SU-DHL-6 (cell line): ENCODE measurements at regions not wholly inside any gene's neighbourhood (a gene's known extent, or its start where the extent isn't known, plus 50 kb on each side); places are given as distances from the start of the nearest gene placed in this dataset.
A peak's percentile ranks its signal among the peaks of the same experiment; 100 is the strongest.
"Not testable (repeated sequence)": the region's sequence is repeated elsewhere in the genome, so short reads cannot be mapped to it uniquely, and the experiment has no call there.

Experiments used
- H2AFZ ChIP-seq: fragments of 200-600 bp; sonication (generic); 2 replicates; pipeline ENCODE4 v1.6.1; 2014; ENCODE audit warnings: low read depth, mild to moderate bottlenecking, moderate library complexity, mixed read lengths, antibody characterized with exemption, low read length; ENCODE audit not compliant: severe bottlenecking
- H3F3A ChIP-seq: fragments of 200-600 bp; shearing (Covaris generic); 2 replicates; pipeline ENCODE4 v1.6.0; 2016; ENCODE audit warnings: antibody characterized with exemption, mild to moderate bottlenecking; ENCODE audit not compliant: insufficient read depth
- H3K27ac ChIP-seq: fragments of 200-600 bp; sonication (generic); 2 replicates; pipeline ENCODE4 v1.5.1; 2016; ENCODE audit warnings: low read depth, mild to moderate bottlenecking, low read length, moderate library complexity, mixed read lengths
- H3K27me3 ChIP-seq: fragments of 200-600 bp; sonication (generic), shearing (Covaris generic); 2 replicates; pipeline ENCODE4 v1.6.0; 2014; ENCODE audit warnings: mild to moderate bottlenecking, low read length
- H3K36me3 ChIP-seq: fragments of 200-600 bp; sonication (generic); 2 replicates; pipeline ENCODE4 v1.6.1; 2014; ENCODE audit warnings: mild to moderate bottlenecking, low read length, mixed read lengths
- H3K4me2 ChIP-seq: fragments of 300-600, 200-600 bp; shearing (Covaris generic), sonication (generic); 2 replicates; pipeline ENCODE4 v1.6.0; 2014; ENCODE audit warnings: low read length, low read depth, mild to moderate bottlenecking; ENCODE audit not compliant: poor library complexity, severe bottlenecking
- H3K4me3 ChIP-seq: fragments of 200-600 bp; sonication (generic); 2 replicates; pipeline ENCODE4 v1.5.1; 2014; ENCODE audit warnings: antibody characterized with exemption, low read length, mild to moderate bottlenecking, mixed read lengths; ENCODE audit not compliant: insufficient read depth, poor library complexity, severe bottlenecking
- H3K79me2 ChIP-seq: fragments of 200-600 bp; sonication (generic); 2 replicates; pipeline ENCODE4 v1.6.1; 2014; ENCODE audit warnings: mild to moderate bottlenecking, low read length, moderate library complexity; ENCODE audit not compliant: insufficient read depth
- H3K9ac ChIP-seq: fragments of 200-600 bp; sonication (generic); 2 replicates; pipeline ENCODE4 v1.7.0; 2014; ENCODE audit warnings: mild to moderate bottlenecking, low read length
- H3K9me2 ChIP-seq: fragments of 200-600 bp; sonication (generic); replicated peaks from 2 replicates; pipeline ENCODE4 v1.6.1; 2014; ENCODE audit warnings: low read length; ENCODE audit not compliant: insufficient read depth
- H3K9me3 ChIP-seq: fragments of 200-600 bp; sonication (generic); 2 replicates; pipeline ENCODE4 v1.6.1; 2014; ENCODE audit warnings: low read length, mixed read lengths; ENCODE audit not compliant: insufficient read depth
- H4K20me1 ChIP-seq: fragments of 200-600 bp; sonication (generic); 2 replicates; pipeline ENCODE4 v1.6.1; 2014; ENCODE audit warnings: low read depth, mild to moderate bottlenecking, antibody characterized with exemption, low read length, moderate library complexity, mixed read lengths
- EZH2phosphoT487 ChIP-seq: fragments of 200-600 bp; sonication (generic), shearing (Covaris generic); conservative IDR thresholded peaks from 2 replicates; pipeline ENCODE4 v1.6.1; 2018; ENCODE audit warnings: mild to moderate bottlenecking, antibody characterized with exemption, low read length, moderate library complexity, mixed read lengths
- TF ChIP-seq, protein P1 (sequence below): fragments of 200-600 bp; sonication (generic); IDR thresholded peaks from one replicate; pipeline ENCODE4 v1.5.1; 2017; ENCODE audit warnings: antibody characterized with exemption, mild to moderate bottlenecking, low read length, moderate library complexity; ENCODE audit not compliant: insufficient read depth, poor library complexity, severe bottlenecking

DNA sequence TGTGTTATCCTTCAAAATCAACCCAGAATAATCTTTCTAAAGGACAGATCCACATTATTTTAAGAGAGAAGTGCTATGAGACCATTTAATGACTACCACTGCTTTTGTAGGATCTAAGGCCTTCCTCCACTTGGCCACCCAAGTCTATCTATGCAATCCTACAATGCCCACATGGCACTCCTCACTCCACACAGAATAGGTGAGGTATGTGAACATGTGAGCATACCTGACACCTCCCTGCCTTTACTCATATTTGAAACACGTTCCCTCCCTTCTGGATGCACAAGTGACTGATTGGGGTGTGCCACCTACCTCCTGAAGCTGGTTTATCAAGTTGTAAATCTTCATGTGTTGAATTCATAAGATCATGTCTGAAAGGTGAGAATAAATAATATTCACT, 147.5 kb upstream of the KCTD7 start:
- H3K27me3 ChIP-seq, H4K20me1 ChIP-seq, H3F3A ChIP-seq, H3K9me2 ChIP-seq, H3K4me3 ChIP-seq, H3K9ac ChIP-seq, H3K9me3 ChIP-seq, H3K79me2 ChIP-seq, H3K4me2 ChIP-seq, H3K27ac ChIP-seq, H3K36me3 ChIP-seq, H2AFZ ChIP-seq: not testable (repeated sequence)

DNA sequence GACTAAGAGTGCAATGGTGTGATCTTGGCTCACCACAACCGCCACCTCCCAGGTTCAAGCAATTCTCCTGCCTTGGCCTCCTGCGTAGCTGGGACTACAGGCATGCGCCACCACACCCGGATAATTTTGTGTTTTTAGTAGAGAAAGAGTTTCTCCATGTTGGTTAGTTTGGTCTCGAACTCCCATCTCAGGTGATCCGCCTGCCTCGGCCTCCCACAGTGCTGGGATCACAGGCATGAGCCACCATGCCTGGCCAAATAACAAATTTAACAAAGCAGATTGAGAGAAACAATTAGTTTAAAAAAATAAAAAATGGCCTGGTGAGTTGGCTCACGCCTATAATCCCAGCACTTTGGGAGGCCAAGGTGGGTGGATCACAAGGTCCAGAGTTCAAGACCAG, 139.6 kb upstream of the KCTD7 start:
- H3K4me3 ChIP-seq, H2AFZ ChIP-seq, H4K20me1 ChIP-seq, H3K79me2 ChIP-seq, H3K27ac ChIP-seq, H3F3A ChIP-seq, H3K36me3 ChIP-seq, H3K9me3 ChIP-seq, H3K4me2 ChIP-seq, H3K9me2 ChIP-seq, H3K9ac ChIP-seq, H3K27me3 ChIP-seq: not testable (repeated sequence)

DNA sequence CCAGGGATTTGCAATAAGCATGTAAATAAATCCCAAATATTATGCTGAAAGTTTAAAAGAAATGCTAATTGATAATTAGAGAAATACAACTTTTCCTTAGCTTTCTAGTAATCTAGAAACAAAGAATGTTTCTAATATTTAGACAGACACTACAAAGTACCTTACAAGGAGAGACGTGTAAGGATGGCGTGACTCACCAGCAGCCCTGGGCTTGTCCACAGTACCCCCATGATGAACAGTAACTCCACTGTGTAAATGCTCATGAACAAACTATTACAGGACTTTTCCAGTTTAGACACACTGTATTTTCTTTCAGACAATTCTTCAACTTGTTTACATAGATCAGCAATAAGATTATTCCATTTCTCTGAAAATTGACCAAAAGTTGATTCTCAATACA, 138.9 kb upstream of the KCTD7 start:
- H3K27ac ChIP-seq, H3K27me3 ChIP-seq, H2AFZ ChIP-seq, H3K4me2 ChIP-seq, H3K79me2 ChIP-seq, H3K4me3 ChIP-seq, H3F3A ChIP-seq, H3K9me2 ChIP-seq, H3K36me3 ChIP-seq, H4K20me1 ChIP-seq, H3K9me3 ChIP-seq, H3K9ac ChIP-seq: not testable (repeated sequence)

DNA sequence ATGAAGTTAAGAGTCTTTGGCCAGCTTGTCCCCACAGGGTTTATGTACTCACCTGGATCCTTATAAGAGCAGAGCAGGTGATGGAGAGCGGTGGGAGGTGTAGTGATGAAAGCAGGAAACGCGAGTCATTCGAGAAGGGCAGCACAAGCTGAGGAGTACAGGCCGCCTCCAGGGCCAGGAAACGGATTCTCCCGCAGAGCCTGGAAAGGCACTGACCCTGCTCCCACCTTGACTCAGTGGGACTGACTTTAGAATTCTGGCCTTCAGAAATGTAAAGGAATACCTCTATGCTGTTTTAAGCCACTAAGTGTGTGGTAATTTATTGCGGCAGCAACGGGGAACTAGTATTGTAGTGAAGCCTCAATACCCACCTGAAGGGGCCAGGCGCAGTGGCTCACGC, 137.7 kb upstream of the KCTD7 start:
- H3K27ac ChIP-seq, H3K9me3 ChIP-seq, H4K20me1 ChIP-seq, H3K27me3 ChIP-seq, H3K4me2 ChIP-seq, H3K36me3 ChIP-seq, H3K79me2 ChIP-seq, H3K9me2 ChIP-seq, H3F3A ChIP-seq, H3K4me3 ChIP-seq, H3K9ac ChIP-seq, H2AFZ ChIP-seq: not testable (repeated sequence)

DNA sequence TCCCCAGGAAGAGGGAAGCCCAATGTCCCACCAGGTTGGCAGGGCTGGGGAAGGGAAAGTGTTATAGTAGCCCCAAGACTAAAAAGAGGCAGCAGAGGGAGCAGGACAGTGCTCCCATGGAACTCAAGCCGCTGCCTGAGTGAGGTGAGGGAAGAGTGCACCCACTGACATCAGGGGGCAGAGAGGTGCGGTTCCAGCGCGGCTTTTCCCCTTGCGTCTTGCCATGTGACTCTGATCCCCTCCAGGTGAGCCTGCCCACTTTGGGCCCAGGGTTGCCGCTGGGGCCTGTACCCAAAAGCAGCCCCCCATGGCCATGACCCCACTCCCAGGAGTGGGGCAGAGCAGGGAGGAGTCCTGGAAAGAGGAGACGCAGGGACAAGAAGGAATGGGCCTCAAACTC, 136.3 kb upstream of the KCTD7 start:
- not testable (repeated sequence) for H3K36me3 ChIP-seq, H3K27me3 ChIP-seq, H4K20me1 ChIP-seq, H3K9me2 ChIP-seq, H3K9me3 ChIP-seq, H3K79me2 ChIP-seq, H3K9ac ChIP-seq, H3F3A ChIP-seq, H3K27ac ChIP-seq
- H2AFZ ChIP-seq = peak overlapping the region; percentile 77
- peak overlapping the region; percentile 60 for H3K4me3 ChIP-seq
- H3K4me2 ChIP-seq = peak overlapping the region; percentile 55

DNA sequence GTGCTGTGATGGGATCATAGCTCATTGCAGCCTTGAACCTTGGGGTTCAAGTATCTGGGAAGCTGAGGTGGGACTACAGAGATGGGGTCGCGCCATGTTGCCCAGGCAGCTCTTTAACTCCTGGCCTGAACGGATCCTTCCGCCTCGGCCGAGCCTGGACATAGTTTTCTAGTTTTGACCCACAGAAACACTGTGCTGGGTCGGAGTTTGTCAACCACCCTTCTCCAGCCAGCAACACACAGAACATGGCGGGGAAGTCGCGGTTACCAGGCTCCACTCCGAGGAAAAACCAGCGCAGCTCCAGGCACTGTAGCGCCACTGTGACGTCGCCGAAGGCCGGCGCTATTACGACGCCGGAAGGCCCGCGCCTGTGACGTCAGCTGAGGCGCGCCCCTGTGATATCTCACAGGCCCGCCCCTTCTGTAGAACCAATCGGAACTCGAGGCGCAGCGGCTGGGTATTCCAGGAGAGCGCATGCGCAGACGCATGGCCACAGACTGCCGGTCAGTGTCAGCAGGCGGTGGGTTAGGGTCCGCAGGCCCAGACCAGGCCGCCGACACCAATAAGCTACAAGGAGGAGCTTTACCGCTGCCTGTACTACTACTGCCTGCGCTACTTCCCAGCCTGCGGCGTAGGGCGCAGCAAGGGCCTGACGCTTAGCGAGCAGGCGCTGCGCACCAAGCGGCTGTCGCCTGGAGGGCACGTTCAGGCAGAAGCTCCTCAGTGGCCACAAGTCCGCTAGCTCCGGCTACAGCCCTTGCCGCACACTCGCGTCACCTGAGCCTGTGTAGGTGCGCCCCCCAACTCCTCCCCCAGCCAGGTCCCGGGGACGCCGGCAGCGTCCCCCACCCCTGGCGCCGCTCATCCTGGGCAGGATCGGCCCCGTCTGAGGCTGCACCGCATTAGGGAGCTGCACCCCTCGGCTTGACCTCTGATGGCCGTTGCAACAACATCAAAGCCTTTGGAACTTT, 135.2 kb upstream of the KCTD7 start:
- Histone ChIP-seq H4K20me1 (no peaks in the 10 kb centered on the region), H3K36me3 (no peaks in the 10 kb centered on the region), H3K79me2 (no peaks in the 10 kb centered on the region), H3K27ac (peak overlapping the region; percentile 21), H3F3A (peaks cover 5% of the 10 kb centered on the region; the same call in 1 of the 2 replicates), H3K27me3 (no peaks in the 10 kb centered on the region), H3K9ac (peak overlapping the region; percentile 77), H3K9me2 (no peaks in the 10 kb centered on the region), H3K4me3 (peak overlapping the region; percentile 60), H3K4me2 (peak overlapping the region; percentile 55), H2AFZ (peak overlapping the region; percentile 77), H3K9me3 (no peaks in the 10 kb centered on the region)
- no peak for TF ChIP-seq EZH2phosphoT487
- TF ChIP-seq, protein P1, sequence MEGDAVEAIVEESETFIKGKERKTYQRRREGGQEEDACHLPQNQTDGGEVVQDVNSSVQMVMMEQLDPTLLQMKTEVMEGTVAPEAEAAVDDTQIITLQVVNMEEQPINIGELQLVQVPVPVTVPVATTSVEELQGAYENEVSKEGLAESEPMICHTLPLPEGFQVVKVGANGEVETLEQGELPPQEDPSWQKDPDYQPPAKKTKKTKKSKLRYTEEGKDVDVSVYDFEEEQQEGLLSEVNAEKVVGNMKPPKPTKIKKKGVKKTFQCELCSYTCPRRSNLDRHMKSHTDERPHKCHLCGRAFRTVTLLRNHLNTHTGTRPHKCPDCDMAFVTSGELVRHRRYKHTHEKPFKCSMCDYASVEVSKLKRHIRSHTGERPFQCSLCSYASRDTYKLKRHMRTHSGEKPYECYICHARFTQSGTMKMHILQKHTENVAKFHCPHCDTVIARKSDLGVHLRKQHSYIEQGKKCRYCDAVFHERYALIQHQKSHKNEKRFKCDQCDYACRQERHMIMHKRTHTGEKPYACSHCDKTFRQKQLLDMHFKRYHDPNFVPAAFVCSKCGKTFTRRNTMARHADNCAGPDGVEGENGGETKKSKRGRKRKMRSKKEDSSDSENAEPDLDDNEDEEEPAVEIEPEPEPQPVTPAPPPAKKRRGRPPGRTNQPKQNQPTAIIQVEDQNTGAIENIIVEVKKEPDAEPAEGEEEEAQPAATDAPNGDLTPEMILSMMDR = no peak
